ENCODE measurements at regions not wholly inside any gene's neighbourhood (a gene's known extent, or its start where the extent isn't known, plus 50 kb on each side); places are given as distances from the start of the nearest gene placed in this dataset.

DNA sequence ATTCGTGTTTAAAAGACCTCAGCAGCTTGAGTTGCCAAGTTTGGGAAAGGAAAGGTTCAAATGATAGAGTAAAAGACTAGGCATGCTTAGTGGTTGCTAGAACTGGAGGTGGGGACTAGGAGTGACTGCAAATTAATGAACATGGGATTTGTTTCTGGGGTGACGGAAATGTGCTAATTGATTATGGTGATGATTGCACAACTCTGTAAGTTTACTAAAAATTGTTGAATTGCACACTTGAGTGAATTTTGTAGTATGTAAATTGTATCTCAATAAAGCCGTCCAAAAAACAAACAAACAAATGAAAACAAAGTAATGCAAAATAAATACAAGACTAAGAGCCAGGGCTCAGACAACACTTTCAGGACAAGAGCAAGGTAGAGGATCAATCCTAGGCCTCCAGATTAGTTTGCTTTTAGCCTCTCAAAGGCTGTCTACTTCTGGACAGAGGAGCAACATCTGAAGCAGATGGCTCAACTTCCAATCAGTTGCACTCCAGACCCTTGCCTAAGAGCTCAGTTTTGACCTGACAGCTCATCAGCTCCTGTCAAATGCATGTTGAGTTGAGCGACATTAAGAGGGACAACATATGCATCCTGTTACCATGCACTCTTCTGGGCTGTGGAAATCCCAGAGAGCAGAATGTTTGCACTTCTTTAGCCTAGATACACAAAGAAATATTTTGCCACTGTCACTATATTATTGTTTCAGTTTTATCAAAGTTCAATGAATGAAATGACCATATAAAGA, 111.2 kb upstream of the ASIC2 start:
- no peak for DNase-seq

DNA sequence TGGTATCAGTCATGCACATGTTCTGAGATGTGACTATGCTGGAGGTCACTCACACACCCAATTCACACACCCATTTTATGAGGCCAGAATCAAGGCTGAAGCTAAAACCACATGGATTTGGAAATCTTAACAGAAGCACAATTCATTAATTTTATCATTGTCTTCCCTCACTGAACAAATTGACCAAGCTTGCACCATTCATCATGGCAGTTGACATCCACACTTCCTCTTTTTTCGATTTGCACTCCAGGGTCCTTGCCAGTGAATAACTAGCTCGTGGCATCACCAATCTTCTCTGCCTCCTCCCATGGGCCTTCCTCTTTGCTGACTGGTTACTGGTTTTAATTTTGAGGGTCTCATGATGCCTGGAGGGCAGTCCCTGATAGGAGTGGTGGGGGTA, 123.0 kb upstream of the ASIC2 start:
- DNase-seq, result no peak

DNA sequence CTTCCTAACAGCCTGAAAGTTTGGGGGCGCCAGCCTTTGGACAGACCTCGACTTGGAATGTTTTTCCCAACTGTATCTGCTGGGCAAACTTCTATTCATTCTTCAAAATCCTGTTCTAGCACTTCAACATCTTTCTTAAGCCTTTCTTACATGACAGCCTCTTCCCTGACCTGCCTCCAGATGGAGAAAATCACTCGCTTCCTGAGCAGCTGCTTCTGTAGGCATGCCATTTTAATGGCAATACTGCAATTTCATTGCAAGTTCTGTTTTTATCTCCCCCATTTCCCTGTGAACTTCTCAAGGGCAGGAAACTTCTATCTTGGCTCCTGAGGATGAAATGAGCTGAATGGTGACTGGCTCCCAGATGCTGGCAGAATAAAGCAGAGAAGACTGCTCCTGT, 128.8 kb upstream of the ASIC2 start:
- DNase-seq, result no peak

DNA sequence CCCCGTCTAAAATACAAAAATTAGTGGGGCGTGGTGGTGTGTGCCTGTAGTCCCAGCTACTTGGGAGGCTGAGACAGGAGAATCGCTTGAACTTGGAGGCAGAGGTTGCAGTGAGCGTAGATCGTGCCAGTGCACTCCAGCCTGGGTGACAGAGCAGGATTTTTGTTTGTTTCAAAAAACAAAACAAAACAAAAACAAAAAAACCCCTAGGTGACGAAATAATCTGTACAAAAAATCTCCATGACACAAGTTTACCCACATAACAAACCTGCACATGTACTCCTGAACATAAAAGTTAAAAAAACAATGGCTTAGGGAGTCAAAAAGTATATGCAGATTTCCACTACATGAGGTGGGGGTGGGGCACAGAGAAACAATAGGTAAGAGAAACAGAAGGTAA, 140.5 kb upstream of the ASIC2 start:
- no peak for DNase-seq

DNA sequence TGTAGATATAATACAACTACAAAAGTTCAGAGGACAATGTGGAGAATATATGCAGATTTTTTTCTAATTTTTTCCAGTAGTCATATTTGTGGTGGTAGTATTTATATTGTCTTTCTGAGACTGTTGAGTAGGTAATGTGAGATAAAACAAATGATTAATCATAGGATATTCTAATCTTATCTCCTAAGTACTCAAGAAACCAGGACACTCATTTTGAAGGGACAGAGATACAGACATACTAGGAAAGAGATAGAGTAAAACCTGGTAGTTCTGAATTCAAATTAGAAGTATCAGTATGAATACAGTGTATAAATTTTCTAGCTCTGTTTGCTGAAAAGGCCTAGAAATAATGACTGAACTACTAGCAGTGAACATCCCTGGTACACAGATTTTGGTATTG, 141.7 kb upstream of the ASIC2 start:
- DNase-seq, result no peak

DNA sequence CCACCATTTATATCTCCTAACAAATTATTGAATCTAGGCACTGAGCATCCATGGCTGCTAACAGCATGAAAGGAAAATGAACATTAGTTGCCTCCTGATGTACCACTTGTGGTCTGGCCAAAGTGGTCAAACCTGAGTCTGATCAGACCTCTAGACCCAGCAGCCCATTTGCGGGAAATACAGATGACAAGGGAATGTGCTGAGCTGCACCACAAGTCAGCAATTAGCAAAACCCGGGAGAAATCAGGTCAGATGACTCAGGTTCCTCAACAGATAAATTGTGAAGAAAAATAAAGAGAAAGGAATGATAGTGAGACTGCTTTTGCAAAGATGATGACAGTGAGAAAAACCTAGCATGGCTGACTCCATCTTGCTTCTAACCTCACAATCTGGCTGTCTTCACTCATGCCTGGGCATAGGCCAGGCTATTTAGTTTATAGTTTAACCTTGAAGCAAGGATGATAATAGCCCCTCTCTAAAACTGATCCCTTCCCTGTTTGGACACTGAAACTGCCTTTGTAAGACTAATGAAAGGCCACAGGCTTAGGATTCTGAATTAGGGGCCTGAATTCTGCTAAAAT, 142.7 kb upstream of the ASIC2 start:
- no peak for DNase-seq

DNA sequence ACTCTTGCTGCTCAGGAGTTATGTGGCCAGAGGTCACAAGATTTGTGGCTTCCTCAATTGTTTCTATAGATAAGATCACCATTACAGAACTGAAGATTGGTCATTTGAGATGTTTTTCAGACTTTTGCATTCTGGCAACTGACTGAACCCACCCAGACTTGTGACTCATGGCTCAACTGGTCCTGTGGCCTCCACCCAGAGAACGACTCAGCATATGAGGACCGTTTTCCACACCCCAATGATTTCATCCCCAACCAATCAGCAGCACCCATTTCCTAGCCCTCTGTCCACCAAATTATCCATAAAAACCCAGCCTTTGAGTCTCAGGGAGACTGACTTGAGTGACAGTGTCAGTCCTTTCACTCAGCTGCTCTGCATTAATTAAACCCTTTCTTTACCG, 143.2 kb upstream of the ASIC2 start:
- DNase-seq, result no peak

DNA sequence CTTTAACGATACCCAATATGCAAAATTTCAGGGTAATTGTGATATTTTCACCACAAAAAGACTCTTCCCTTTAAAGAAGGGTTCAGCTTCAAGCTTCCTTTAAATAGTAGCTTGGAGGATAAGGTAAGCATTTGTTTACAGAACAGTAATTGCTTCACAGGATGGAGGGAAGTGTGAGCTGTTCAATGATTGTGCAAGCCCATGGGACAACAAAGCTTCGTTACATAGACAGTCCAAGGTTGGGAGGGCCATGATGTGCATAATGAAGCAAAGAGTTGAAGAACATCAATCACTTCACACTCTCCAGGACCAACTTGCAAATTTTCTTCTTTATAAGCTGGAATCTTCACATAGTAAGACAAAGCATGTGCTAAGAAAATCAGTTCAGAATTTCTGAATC, 145.0 kb upstream of the ASIC2 start:
- no peak for DNase-seq

DNA sequence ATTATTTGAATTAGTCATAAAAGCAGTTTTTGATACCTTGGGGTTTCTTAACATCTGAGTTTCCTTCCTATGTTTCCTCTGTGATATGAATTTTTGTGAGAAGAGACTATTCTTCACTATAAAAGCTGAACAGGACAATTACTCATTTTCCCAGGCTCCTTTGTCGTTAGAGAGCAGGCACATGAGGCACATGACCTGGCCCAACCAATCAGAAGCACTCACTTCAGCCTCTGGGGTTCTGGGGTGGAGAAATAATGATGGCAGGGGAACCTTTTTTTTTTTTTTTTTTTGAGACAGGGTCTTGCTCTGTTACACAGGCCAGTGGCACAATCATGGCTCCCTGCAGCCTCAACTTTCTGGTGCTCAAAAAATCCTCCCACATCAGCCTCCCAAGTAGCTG, 145.5 kb upstream of the ASIC2 start:
- no peak for DNase-seq

DNA sequence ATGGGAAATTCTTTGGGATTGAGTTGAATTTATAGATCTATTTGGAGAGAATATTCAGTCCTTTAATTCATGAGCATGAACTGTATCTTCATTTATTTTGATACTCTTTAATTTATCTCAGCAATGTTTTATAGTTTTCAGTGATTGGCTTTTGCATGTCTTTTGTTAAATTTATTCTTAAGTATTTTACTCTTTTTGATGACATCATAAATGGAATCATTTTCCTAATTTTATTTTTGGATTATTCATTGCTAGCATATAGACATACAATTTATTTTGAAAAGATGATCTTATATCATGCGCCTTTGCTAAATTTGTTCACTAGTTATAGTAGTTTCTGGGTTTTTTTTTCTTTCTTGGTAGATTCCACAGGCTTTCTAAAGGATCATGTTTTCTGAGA, 149.2 kb upstream of the ASIC2 start:
- no peak for DNase-seq

DNA sequence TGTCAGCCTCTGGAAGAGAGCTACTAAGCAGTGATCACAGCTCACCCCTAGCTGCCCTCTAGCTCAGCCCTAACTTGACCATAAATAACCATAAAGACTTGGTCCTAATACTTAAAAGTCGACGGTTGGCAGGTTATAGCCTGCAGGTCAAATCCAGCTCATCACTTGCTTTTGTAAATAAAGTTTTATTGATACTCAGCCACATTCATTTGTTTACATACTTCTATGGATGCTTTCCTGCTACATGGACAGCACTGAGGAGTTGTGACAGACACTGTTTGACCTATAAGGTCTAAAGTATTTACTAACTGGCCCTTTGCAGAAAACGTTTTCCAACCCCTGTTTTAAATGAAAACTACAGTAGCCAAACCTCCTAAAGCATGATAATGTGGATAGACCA, 151.6 kb upstream of the ASIC2 start:
- DNase-seq, result no peak

DNA sequence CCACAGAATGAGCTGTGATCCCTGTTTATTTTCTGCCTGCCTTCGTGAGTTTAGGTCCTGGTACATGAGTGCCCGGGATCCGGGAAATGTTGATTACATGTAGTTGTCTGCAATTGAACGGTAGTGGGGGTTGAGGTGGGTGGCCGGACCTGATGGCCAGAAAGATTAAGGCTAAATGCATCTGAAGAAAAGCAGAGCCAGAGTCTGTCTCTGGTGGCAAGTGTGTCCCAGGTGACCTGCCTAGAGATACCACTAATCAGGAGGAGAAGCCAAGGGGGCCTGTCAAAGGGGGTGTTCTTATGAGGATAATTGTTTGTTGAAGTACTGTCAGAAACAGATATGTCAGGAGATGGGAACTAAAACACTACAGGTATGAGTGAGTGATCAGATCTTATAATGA, 154.0 kb upstream of the ASIC2 start:
- no peak for DNase-seq

DNA sequence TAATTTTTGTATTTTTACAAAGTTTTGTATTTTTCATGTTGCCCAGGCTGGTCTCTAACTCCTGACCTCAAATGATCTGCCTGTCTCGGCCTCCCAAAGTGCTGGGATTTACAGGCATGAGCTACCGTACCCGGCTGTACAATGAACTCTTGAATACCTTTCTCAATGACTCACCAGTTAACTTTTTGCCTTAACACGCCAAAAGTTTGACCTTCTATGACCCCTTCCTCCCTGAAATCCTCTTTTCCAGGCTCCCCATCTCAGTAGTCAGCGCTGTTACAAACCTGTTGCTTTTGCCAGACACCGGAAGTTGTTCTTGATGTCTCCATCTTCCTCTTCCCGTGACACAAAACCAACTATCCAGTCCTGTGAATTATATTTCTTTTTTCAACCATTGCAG, 158.1 kb upstream of the ASIC2 start:
- no peak for DNase-seq

DNA sequence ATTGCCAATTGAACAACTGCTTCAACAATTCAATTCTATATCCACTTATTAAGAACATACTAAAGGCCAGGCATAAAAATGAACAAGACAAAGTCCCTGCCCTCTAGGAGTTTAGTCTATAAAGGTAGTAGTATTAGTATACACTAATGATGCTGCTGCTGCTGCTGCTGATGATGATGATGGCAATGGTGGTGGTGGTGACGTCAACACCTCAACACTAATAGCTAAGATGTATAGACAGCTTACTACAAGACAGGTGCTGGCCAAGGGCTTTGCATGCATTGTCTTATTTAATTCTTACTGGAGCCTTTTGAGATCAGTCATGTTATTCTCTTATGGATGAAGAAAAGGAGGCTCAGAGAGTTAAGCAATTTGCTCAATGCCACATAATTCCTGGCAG, 164.4 kb upstream of the ASIC2 start:
- no peak for DNase-seq

DNA sequence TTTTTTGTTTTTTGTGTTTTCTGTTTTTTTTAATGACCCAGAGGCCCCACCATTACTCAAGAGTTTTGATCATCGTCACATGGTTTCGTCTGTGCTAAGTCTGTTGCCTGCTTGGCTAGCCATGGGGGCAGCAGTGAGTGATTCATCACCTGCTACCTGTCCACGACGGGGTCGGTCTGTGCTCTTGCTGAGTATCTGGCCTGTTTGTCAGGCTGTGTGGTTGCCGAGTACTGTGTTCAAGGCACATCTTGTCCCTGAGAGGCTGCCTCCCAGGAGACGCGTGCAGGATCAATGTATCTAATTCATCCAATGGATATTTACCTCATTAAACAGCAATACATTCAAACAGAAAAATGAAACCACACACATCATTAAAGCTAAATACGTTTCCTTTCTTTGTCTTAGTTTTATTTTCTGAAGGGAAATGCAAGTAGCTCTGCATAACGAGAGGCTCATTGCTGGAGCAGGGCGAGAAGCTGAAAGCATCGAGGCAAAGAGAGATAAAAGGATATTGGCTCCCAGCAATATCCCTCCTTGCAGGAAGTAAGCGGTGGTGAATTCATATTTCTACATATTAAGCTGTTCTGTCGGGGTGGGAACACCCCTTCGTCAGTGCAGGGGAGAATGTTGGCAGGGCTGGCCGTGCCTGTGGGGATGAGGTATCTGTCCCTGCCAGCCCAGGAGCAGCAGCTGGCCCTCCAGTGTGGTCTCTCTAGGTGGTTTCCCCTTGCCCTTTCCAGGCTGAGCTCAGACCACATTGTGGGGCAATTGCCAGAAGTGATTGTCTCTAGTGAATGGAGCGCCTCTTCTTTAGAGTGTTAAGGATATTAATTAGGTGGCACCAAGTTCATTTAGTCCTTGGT, 166.2 kb upstream of the ASIC2 start:
- DNase-seq, result no peak

DNA sequence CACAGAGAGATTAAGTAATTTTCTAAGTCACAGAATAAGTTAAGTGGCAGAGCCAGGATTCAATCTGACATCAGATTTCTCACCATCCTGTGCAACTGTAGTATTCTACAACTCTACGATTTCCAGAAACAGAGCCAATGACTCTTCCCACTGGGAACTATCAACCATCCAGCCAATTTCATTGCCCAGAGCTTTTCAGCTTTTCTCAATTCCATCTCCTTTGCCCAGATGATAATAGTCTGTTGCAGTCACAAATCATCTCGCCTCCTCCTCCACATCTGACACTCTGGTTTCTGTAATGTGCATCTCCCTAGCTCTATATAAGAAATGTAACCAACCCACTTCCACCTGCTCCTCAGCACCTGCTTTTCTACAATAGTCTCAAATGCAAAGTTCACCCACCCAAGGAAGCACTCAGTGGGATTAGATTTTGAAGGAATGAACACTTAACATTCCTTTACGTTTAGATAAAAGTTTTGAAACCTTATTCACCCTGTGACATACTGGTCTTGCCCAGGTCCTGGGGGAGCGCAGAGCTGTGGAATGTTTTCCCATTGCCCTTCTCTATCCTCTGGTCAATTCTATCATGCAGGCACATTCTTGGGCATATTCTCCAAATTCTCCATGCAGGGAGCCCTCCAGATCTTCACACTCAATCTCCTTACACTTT, 167.8 kb upstream of the ASIC2 start:
- DNase-seq, result no peak

DNA sequence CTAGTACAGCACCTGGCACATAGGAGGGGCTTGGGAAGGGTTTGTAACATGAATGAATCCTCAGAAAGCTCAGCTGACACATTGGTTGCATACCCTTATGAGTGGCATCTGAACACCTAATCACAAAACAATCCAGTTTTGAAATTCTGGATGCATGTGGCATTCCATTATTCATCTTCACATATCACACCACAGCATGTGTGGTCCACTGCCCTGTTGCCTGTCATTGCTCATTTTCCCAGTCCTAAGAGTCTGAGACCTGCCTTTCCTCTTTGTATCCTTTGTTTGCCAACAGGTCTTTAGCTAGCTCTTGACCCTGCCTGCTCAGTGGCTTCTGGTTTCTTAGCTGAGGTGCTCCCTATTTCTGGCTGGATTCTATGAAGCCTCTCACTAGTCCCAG, 170.8 kb upstream of the ASIC2 start:
- no peak for DNase-seq

DNA sequence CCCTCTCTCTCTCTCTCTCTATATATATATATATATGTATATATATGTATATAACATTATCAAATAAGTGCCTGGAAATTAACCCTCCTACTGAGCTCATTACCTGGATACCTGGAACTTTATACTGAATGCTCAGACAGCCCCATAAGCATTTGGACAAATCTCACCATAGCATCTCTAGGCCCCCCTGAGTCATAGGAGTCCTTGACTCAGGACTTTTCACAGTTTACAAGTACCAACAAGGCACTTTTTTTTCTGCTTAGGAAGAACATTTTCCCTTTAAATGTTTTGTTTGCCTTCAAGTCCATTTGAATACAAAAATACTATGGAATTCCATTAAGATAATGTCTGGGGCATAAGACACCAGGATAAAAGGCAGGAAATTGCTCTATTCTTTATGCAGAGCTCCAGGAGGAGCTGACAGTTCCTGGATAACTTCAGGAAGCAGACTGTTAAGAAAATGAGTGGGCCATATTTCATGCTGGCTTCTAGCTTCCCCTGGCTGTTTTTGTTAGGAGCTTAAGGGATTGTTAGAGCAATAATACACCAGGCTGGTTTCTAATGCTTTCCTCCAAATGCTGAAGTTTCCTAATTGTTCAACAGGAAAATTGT, 171.7 kb upstream of the ASIC2 start:
- DNase-seq, result no peak

DNA sequence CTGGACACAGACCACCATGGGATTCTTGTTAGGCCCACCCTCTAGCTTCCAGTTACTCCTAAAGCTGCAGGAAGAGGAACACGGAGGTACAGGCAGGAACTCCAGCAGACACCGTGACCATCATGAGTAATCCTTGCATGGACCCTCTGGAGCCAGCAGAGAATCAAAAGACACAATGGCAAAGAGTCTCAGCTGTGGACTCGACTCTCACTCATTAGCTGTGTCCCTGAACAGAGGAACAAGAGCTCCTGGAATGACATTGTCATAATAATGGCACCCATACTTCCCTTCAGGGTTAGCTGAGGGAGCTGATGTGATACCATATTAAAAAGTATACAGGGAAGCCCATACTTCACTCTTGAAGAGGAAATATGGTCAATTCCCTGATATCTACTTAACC, 176.3 kb upstream of the ASIC2 start:
- no peak for DNase-seq

DNA sequence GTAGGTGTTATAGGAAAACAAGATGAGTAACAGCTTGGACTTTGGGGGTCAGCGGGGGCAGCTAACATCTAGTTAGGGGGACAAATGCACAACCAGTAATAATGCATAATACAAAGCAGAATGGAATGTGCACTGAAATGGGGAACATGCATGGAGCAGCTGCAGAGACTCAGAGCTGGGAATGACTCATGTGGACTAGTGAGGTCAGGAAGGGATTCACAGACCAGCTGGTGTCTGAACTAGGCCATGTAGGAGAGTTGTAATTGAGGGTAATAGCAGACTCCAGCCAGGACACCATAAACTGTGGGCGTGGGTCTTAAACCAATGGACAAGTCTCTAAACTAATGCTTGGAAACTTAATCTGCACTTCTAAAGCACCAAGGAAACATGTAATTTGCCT, 176.8 kb upstream of the ASIC2 start:
- no peak for DNase-seq

DNA sequence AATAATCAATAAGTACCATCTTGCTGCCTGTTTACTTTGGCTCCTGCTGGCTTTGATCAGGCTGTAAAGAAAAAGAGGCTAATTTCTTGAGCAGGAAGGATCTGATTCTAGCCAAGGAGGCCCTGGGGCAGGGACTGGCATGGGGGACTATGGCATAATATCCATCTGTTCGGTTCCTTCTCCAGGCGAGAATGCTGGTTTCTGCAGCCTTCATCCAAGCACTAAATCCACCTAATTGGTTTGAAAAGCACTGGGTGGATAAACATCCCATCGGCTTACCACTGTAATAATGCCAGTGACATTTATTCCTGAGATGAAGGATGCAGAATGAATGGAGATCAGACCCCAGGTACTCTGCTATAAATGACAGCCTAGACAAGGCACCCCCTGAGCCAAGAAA, 180.0 kb upstream of the ASIC2 start:
- DNase-seq, result no peak

DNA sequence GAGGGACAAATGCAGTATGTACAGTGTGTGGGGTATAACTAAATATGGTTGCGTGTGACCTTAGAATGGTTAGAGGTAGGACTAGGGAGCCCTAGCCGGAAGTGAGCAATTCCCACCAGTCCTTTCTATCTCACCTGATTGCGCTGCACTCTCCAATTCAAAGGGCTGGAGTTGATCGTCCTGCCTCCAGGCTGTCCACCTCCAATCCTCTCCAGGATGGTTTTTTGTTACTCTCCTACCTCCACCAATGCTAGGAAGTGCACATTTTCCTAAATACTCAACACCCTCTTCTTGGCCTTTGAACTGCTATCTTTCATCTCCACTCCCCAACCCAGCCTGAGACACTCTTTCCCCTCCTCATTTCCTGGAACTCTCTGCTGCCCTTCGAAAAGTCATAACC, 181.7 kb upstream of the ASIC2 start:
- DNase-seq, result no peak

DNA sequence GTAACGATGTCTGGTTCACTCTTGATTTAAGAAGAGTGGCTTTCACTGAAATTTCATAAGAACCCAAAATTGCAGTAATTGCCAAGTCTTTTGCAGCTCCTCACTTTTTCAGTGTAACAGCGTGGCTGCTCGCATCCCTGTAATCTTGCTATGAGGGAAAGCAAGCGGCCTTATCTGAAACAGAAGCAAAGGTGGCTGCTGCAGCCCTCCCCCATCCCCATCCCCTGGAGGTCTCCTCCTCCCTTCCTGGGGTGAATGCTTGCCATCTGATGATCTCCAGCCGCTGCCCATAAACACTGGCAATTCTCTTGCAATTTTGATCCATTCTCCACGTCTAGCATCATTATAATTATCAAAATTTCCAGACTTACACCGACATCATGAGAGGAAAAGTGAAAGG, 182.5 kb upstream of the ASIC2 start:
- DNase-seq, result no peak

All from activated effector memory CD4-positive, alpha-beta T cell treated with anti-CD3 and anti-CD28 coated beads, Interleukin-2, amount 50 U/mL, for 16 hours (primary cell).